Thyroid gland (tissue), 4 donors: ENCODE measurements at regions not wholly inside any gene's neighbourhood (a gene's known extent, or its start where the extent isn't known, plus 50 kb on each side); places are given as distances from the start of the nearest gene placed in this dataset.

ENCODE experiments used
- POLR2A ChIP-seq, 2 donors: fragments of 450-650 bp; IDR thresholded peaks; one replicate each; pipeline ENCODE4 v1.6.1; 2017; ENCODE audit warnings: antibody characterized with exemption in 2 of 2, mild to moderate bottlenecking in 2 of 2, moderate library complexity in 1 of 2
- TF ChIP-seq, protein P1 (sequence below), 6 experiments: fragments of 200-600 bp in 3 of 6; fragments of 450-650 bp in 3 of 6; sonication (generic) in 3 of 6; IDR thresholded peaks; one replicate each; pipeline ENCODE4 v1.5.1; 2016 to 2019; ENCODE audit warnings: antibody characterized with exemption in 6 of 6, mild to moderate bottlenecking in 2 of 6, inconsistent platforms in 1 of 6, moderate library complexity in 1 of 6

DNA sequence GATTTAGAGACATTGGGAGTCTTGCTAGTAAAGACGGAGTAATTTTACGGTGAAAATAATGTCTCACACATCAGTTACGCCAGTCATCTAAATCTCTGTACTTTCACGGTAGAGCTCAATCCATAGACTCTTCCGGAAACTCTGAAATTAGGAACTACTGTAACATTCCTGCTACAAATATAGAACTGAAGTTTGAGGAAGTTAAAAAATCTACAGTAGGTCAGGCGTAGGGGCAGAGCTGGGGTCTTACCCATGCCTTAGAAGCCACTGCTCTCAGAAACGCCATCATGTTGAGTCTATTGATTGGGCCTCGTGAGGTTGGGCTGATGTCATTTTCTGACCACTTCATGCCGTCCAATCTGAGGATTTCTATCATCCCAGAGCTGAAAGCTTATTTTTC is 1029.8 kb upstream of the TMEM132C start:
- TF ChIP-seq, protein P1, sequence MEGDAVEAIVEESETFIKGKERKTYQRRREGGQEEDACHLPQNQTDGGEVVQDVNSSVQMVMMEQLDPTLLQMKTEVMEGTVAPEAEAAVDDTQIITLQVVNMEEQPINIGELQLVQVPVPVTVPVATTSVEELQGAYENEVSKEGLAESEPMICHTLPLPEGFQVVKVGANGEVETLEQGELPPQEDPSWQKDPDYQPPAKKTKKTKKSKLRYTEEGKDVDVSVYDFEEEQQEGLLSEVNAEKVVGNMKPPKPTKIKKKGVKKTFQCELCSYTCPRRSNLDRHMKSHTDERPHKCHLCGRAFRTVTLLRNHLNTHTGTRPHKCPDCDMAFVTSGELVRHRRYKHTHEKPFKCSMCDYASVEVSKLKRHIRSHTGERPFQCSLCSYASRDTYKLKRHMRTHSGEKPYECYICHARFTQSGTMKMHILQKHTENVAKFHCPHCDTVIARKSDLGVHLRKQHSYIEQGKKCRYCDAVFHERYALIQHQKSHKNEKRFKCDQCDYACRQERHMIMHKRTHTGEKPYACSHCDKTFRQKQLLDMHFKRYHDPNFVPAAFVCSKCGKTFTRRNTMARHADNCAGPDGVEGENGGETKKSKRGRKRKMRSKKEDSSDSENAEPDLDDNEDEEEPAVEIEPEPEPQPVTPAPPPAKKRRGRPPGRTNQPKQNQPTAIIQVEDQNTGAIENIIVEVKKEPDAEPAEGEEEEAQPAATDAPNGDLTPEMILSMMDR (IDR thresholded peaks at IDR 0.05), result no peak
- TF ChIP-seq POLR2A (IDR thresholded peaks at IDR 0.05), result no peak
